ENCODE measurements at regions not wholly inside any gene's neighbourhood (a gene's known extent, or its start where the extent isn't known, plus 50 kb on each side); places are given as distances from the start of the nearest gene placed in this dataset.

DNA sequence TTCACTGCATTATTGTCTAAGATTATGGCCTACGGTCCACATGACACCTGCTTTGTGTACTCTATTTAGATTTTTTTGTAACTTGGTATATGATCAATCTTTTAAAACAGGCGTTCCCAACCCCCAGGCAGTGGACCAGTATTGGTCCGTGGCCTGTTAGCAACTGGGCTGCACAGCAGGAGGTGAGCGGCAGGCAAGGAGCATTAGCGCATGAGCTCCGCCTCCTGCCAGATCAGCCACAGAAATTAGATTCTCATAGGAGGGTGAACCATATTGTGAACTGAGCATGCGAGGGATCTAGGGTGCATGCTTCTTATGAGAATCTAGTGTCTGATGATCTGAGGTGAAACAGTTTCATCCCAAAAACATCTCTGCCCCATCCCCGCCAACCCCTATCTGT lies 228.4 kb upstream of the NR5A2 start:
- Histone ChIP-seq H3K27me3 (ENCODE audit: insufficient read depth, low read length) (no peaks in the 10 kb centered on the region), H3K4me1 (ENCODE audit: insufficient read depth, low read length) (no peaks in the 10 kb centered on the region), H3K4me3 (ENCODE audit: low read length in 2 of 2) (no peak overlapping the region), H3K36me3 (ENCODE audit: insufficient read depth, low read length) (no peaks in the 10 kb centered on the region), H3K27ac (ENCODE audit: low read depth, low read length) (no peak overlapping the region), H3K9me3 (ENCODE audit: control insufficient read depth in 1 of 2, low read length in 2 of 2) (no peaks in the 10 kb centered on the region)
- Mint-ChIP-seq H3K27ac (no peak overlapping the region), H3K4me1 (no peaks in the 10 kb centered on the region), H3K4me3 (no peak overlapping the region), H3K27me3 (peaks cover under 1 to 9% of the 10 kb centered on the region in 2 donors), H3K36me3 (no peaks in the 10 kb centered on the region), H3K9me3 (peaks cover 0 to 4% (median 0%) of the 10 kb centered on the region in 8 donors)
- intact Hi-C loops (cut with micrococcal nuclease) = no loop called here
- POLR2A ChIA-PET (ENCODE audit: partially characterized antibody) = no interaction called here
- CTCF ChIA-PET (ENCODE audit: partially characterized antibody) = no interaction called here
- no peak for DNase-seq

DNA sequence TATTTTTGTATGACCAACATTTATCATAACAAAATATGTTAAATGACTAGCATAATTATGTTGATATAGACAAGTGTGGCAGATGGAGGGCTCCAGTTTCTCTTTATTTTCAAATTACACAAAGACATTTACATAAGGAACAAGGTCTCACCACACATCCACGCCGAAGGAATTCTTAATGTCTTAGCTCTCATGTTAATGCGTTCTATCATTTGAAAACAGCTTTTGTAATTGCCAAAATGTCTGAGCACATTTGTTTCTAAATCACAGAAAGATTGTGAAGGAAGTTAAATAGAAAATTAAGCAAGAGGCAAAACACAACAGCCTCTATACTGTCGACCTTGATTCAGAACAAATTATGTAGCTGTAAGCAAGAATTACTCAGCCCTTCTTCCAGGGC lies 223.0 kb upstream of the NR5A2 start:
- ChIA-PET CTCF (ENCODE audit: partially characterized antibody) (no interaction called here), POLR2A (ENCODE audit: partially characterized antibody) (no interaction called here)
- intact Hi-C loops (cut with micrococcal nuclease) = no loop called here
- no peaks in the 10 kb centered on the region for H3K36me3 ChIP-seq (ENCODE audit: insufficient read depth, low read length)
- H3K9me3 ChIP-seq (ENCODE audit: control insufficient read depth in 1 of 2, low read length in 2 of 2) = no peaks in the 10 kb centered on the region
- Mint-ChIP-seq H3K27ac (no peak overlapping the region), H3K36me3 (no peaks in the 10 kb centered on the region), H3K4me1 (no peaks in the 10 kb centered on the region), H3K27me3 (peaks cover 3 to 8% of the 10 kb centered on the region in 2 donors), H3K9me3 (peaks cover 0 to 2% (median 0%) of the 10 kb centered on the region in 8 donors), H3K4me3 (no peak overlapping the region)
- no peaks in the 10 kb centered on the region for H3K27me3 ChIP-seq (ENCODE audit: insufficient read depth, low read length)
- no peak overlapping the region for H3K4me3 ChIP-seq (ENCODE audit: low read length in 2 of 2)
- no peak overlapping the region for H3K27ac ChIP-seq (ENCODE audit: low read depth, low read length)
- no peaks in the 10 kb centered on the region for H3K4me1 ChIP-seq (ENCODE audit: insufficient read depth, low read length)
- DNase-seq = no peak

DNA sequence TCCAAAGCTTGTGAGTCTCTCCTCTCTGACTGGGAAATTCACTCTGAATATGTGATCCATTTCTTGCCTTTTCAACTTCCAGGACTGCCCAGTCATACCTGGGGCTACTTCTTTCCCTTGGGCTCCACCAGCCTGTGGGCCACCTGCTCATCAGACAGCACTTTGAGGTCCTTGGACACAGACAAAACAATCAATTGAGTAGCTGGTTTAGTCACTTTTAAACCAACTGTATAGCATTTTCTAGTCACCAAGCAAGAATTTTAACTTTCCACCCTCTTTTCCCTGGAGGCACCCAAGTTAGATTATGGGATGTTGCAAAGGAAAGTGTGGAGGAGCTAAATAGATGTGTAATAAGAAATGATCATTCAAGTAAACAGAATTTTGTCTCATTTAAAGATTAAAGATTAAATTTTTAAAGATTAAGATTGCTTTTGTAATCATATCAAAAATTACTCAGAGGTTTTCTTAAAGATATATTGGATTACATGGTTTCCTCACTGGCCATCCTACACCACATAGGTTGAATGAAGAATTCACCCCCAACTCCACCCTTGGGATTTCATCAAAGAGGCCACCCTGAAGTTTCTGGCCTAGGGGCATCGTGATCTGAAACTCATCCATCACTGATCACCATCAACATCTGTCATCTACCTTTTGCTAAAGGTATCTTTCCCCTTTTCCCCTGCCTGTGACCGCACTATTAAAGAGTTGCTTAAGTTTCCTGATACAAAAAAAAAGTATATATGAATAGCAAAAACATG lies 219.2 kb upstream of the NR5A2 start:
- CTCF ChIA-PET (ENCODE audit: partially characterized antibody) = no interaction called here
- intact Hi-C loops (cut with micrococcal nuclease) = no loop called here

DNA sequence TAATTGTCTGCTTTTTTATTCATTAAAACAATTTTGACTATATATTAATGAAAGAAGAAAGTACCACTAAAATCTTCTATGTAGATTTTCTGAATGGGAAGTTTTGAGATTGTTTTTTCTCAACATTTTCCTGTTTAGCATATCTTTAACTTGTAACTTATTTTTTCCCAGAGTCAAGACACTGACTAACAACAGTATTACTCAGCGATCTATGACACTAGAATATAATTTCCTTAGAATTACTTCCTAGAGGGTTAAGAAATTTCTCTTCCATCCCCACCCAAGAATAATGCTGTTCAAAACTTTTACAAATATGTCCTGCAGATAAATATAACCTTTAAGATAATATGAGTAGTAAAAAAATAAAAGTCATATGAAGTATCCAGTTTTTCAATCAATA lies 218.2 kb upstream of the NR5A2 start:
- no peak for DNase-seq
- intact Hi-C loops (cut with micrococcal nuclease) = no loop called here
- POLR2A ChIA-PET (ENCODE audit: partially characterized antibody) = no interaction called here

More for the DNA sequence above, 219.2 kb upstream of the NR5A2 start:
- no peak overlapping the region for H3K4me3 ChIP-seq (ENCODE audit: low read length in 2 of 2)
- H3K4me1 ChIP-seq (ENCODE audit: insufficient read depth, low read length) = no peaks in the 10 kb centered on the region
- H3K9me3 Mint-ChIP-seq = peaks cover 0 to 2% (median 0%) of the 10 kb centered on the region in 8 donors
- no peak overlapping the region for H3K27ac Mint-ChIP-seq
- H3K27ac ChIP-seq (ENCODE audit: low read depth, low read length) = no peak overlapping the region
- POLR2A ChIA-PET (ENCODE audit: partially characterized antibody) = no interaction called here
- H3K36me3 ChIP-seq (ENCODE audit: insufficient read depth, low read length) = no peaks in the 10 kb centered on the region
- no peak overlapping the region for H3K4me3 Mint-ChIP-seq
- H3K9me3 ChIP-seq (ENCODE audit: control insufficient read depth in 1 of 2, low read length in 2 of 2) = no peaks in the 10 kb centered on the region
- no peaks in the 10 kb centered on the region for H3K4me1 Mint-ChIP-seq
- no peaks in the 10 kb centered on the region for H3K27me3 ChIP-seq (ENCODE audit: insufficient read depth, low read length)
- no peak for DNase-seq
- no peaks in the 10 kb centered on the region for H3K36me3 Mint-ChIP-seq
- peaks cover 3 to 4% of the 10 kb centered on the region in 2 donors for H3K27me3 Mint-ChIP-seq

DNA sequence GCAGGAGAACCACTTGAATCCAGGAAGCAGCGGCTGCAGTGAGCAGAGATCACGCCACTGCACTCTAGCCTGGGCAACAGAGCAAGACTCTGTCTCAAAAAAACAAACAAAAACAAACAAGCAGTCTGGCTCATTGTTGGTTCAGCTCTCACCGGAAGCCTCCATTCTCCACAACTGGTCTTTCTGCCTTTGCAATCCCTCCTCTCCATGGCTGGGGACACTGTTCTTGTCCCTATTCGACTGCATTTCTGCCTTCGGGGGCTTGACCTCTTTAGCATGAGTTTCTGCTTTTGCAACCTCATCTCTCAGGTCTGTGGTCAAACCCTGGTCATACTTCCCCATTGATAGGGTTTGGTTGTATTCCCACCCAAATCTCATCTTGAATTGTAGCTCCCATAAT lies 216.3 kb upstream of the NR5A2 start:
- H3K27ac Mint-ChIP-seq = no peak overlapping the region
- H3K36me3 Mint-ChIP-seq = no peaks in the 10 kb centered on the region
- no peaks in the 10 kb centered on the region for H3K4me1 Mint-ChIP-seq
- H3K4me3 Mint-ChIP-seq = no peak overlapping the region
- H3K36me3 ChIP-seq (ENCODE audit: insufficient read depth, low read length) = no peaks in the 10 kb centered on the region
- peaks cover 0 to 1% of the 10 kb centered on the region in 2 donors for H3K27me3 Mint-ChIP-seq
- CTCF ChIA-PET (ENCODE audit: partially characterized antibody) = no interaction called here
- H3K4me1 ChIP-seq (ENCODE audit: insufficient read depth, low read length) = no peaks in the 10 kb centered on the region
- H3K27ac ChIP-seq (ENCODE audit: low read depth, low read length) = no peak overlapping the region
- intact Hi-C loops (cut with micrococcal nuclease) = no loop called here
- POLR2A ChIA-PET (ENCODE audit: partially characterized antibody) = no interaction called here
- no peak overlapping the region for H3K4me3 ChIP-seq (ENCODE audit: low read length in 2 of 2)
- H3K27me3 ChIP-seq (ENCODE audit: insufficient read depth, low read length) = no peaks in the 10 kb centered on the region
- peaks cover 0 to 4% (median under 1%) of the 10 kb centered on the region in 8 donors for H3K9me3 Mint-ChIP-seq
- no peaks in the 10 kb centered on the region for H3K9me3 ChIP-seq (ENCODE audit: control insufficient read depth in 1 of 2, low read length in 2 of 2)
- DNase-seq = no peak

More for the DNA sequence above, 218.2 kb upstream of the NR5A2 start:
- H3K27me3 ChIP-seq (ENCODE audit: insufficient read depth, low read length) = no peaks in the 10 kb centered on the region
- no peaks in the 10 kb centered on the region for H3K9me3 ChIP-seq (ENCODE audit: control insufficient read depth in 1 of 2, low read length in 2 of 2)
- H3K9me3 Mint-ChIP-seq = peaks cover 0 to 2% (median 0%) of the 10 kb centered on the region in 8 donors
- CTCF ChIA-PET (ENCODE audit: partially characterized antibody) = no interaction called here
- H3K27ac ChIP-seq (ENCODE audit: low read depth, low read length) = no peak overlapping the region
- no peaks in the 10 kb centered on the region for H3K36me3 Mint-ChIP-seq
- H3K36me3 ChIP-seq (ENCODE audit: insufficient read depth, low read length) = no peaks in the 10 kb centered on the region
- H3K4me3 ChIP-seq (ENCODE audit: low read length in 2 of 2) = no peak overlapping the region
- H3K4me1 Mint-ChIP-seq = no peaks in the 10 kb centered on the region
- no peak overlapping the region for H3K27ac Mint-ChIP-seq
- H3K4me3 Mint-ChIP-seq = no peak overlapping the region
- no peaks in the 10 kb centered on the region for H3K4me1 ChIP-seq (ENCODE audit: insufficient read depth, low read length)
- H3K27me3 Mint-ChIP-seq = peaks cover 3 to 4% of the 10 kb centered on the region in 2 donors

DNA sequence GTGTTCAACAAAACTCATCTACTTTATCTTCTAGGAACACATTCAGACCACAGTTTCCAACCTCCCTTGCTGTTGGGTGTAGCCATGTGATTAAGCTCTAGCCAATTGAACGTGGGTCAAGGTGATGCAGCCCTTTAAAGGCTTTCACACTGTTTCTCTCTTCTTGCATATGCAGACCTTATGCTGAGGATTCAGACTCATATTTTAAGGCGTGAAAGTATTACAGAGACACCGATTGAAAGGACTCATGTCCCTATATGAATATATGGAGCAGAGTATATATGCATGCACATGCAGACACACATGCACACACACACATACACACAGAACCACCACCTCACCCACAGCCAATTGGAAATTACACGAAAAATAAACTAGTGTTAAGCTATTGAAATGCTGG lies 214.3 kb upstream of the NR5A2 start:
- ChIA-PET CTCF (ENCODE audit: partially characterized antibody) (no interaction called here), POLR2A (ENCODE audit: partially characterized antibody) (no interaction called here)
- Histone ChIP-seq H3K27me3 (ENCODE audit: insufficient read depth, low read length) (no peaks in the 10 kb centered on the region), H3K27ac (ENCODE audit: low read depth, low read length) (no peak overlapping the region), H3K4me3 (ENCODE audit: low read length in 2 of 2) (no peak overlapping the region), H3K4me1 (ENCODE audit: insufficient read depth, low read length) (no peaks in the 10 kb centered on the region), H3K36me3 (ENCODE audit: insufficient read depth, low read length) (no peaks in the 10 kb centered on the region), H3K9me3 (ENCODE audit: control insufficient read depth in 1 of 2, low read length in 2 of 2) (no peaks in the 10 kb centered on the region)
- no peaks in the 10 kb centered on the region for H3K36me3 Mint-ChIP-seq
- H3K9me3 Mint-ChIP-seq = peaks cover 0 to 4% (median under 1%) of the 10 kb centered on the region in 8 donors
- H3K4me3 Mint-ChIP-seq = no peak overlapping the region
- H3K4me1 Mint-ChIP-seq = no peaks in the 10 kb centered on the region
- intact Hi-C loops (cut with micrococcal nuclease) = no loop called here
- H3K27me3 Mint-ChIP-seq = peaks cover 0 to 1% of the 10 kb centered on the region in 2 donors
- no peak overlapping the region for H3K27ac Mint-ChIP-seq
- no peak for DNase-seq

DNA sequence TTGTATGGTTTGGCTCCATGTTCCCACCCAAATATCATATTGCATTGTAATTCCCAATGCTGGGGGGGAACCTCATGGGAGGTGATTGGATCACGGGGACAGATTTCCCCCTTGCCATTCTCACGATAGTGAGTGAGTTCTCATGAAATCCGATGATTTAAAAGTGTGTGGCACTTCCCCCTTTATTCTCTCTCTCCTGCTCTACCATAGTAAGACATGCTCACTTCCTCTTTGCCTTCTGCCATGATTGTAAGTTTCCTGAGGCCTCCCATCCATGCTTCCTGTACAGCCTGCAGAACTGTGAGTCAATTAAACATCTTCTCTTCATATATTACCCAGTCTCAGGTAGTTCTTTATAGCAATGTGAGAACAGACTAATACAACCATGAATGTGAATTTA lies 211.6 kb upstream of the NR5A2 start:
- ChIA-PET CTCF (ENCODE audit: partially characterized antibody) (no interaction called here), POLR2A (ENCODE audit: partially characterized antibody) (no interaction called here)
- no peak overlapping the region for H3K4me3 Mint-ChIP-seq
- H3K4me1 Mint-ChIP-seq = no peaks in the 10 kb centered on the region
- no peak overlapping the region for H3K27ac Mint-ChIP-seq
- Histone ChIP-seq H3K9me3 (ENCODE audit: control insufficient read depth in 1 of 2, low read length in 2 of 2) (no peaks in the 10 kb centered on the region), H3K36me3 (ENCODE audit: insufficient read depth, low read length) (no peaks in the 10 kb centered on the region), H3K4me3 (ENCODE audit: low read length in 2 of 2) (no peak overlapping the region), H3K27me3 (ENCODE audit: insufficient read depth, low read length) (no peaks in the 10 kb centered on the region), H3K4me1 (ENCODE audit: insufficient read depth, low read length) (no peaks in the 10 kb centered on the region), H3K27ac (ENCODE audit: low read depth, low read length) (no peak overlapping the region)
- no peaks in the 10 kb centered on the region for H3K36me3 Mint-ChIP-seq
- intact Hi-C loops (cut with micrococcal nuclease) = no loop called here
- H3K9me3 Mint-ChIP-seq = peaks cover 0 to 4% (median 2%) of the 10 kb centered on the region in 8 donors
- no peak for DNase-seq
- peaks cover 3 to 7% of the 10 kb centered on the region in 2 donors for H3K27me3 Mint-ChIP-seq
